ENCODE measurements at regions not wholly inside any gene's neighbourhood (a gene's known extent, or its start where the extent isn't known, plus 50 kb on each side); places are given as distances from the start of the nearest gene placed in this dataset.

GRCh38 chr18:8493141-8493540 lies 116.1 kb upstream of the RAB12 start:
- no peak for DNase-seq (ENCODE audit: low read depth)
- TF ChIP-seq, protein P1, sequence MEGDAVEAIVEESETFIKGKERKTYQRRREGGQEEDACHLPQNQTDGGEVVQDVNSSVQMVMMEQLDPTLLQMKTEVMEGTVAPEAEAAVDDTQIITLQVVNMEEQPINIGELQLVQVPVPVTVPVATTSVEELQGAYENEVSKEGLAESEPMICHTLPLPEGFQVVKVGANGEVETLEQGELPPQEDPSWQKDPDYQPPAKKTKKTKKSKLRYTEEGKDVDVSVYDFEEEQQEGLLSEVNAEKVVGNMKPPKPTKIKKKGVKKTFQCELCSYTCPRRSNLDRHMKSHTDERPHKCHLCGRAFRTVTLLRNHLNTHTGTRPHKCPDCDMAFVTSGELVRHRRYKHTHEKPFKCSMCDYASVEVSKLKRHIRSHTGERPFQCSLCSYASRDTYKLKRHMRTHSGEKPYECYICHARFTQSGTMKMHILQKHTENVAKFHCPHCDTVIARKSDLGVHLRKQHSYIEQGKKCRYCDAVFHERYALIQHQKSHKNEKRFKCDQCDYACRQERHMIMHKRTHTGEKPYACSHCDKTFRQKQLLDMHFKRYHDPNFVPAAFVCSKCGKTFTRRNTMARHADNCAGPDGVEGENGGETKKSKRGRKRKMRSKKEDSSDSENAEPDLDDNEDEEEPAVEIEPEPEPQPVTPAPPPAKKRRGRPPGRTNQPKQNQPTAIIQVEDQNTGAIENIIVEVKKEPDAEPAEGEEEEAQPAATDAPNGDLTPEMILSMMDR (IDR thresholded peaks at IDR 0.05; ENCODE audit: low read depth, low read length): no peak
- TF ChIP-seq MYC (IDR thresholded peaks at IDR 0.05; ENCODE audit: low read depth, low read length) (no peak), POLR2A (IDR thresholded peaks at IDR 0.05; ENCODE audit: extremely low read depth, insufficient read length) (no peak)
- TF ChIP-seq, protein P2, sequence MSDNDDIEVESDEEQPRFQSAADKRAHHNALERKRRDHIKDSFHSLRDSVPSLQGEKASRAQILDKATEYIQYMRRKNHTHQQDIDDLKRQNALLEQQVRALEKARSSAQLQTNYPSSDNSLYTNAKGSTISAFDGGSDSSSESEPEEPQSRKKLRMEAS (IDR thresholded peaks at IDR 0.05; ENCODE audit: low read depth, low read length): no peak
- H3K4me3 ChIP-seq (ENCODE audit: low read depth, low read length): no peak overlapping the region

GRCh38 chr18:8496186-8496585 lies 113.1 kb upstream of the RAB12 start:
- H3K4me3 ChIP-seq (ENCODE audit: low read depth, low read length): no peak overlapping the region
- DNase-seq (ENCODE audit: low read depth): no peak
- TF ChIP-seq, protein P1 (IDR thresholded peaks at IDR 0.05; ENCODE audit: low read depth, low read length): no peak
- TF ChIP-seq, protein P2 (IDR thresholded peaks at IDR 0.05; ENCODE audit: low read depth, low read length): no peak
- no peak for TF ChIP-seq MYC (IDR thresholded peaks at IDR 0.05; ENCODE audit: low read depth, low read length)
- TF ChIP-seq POLR2A (IDR thresholded peaks at IDR 0.05; ENCODE audit: extremely low read depth, insufficient read length): no peak

GRCh38 chr18:8498905-8499304 lies 110.3 kb upstream of the RAB12 start:
- no peak for DNase-seq (ENCODE audit: low read depth)
- no peak overlapping the region for H3K4me3 ChIP-seq (ENCODE audit: low read depth, low read length)
- TF ChIP-seq, protein P2 (IDR thresholded peaks at IDR 0.05; ENCODE audit: low read depth, low read length): no peak
- TF ChIP-seq, protein P1 (IDR thresholded peaks at IDR 0.05; ENCODE audit: low read depth, low read length): no peak
- TF ChIP-seq POLR2A (IDR thresholded peaks at IDR 0.05; ENCODE audit: extremely low read depth, insufficient read length): no peak
- no peak for TF ChIP-seq MYC (IDR thresholded peaks at IDR 0.05; ENCODE audit: low read depth, low read length)

DNA sequence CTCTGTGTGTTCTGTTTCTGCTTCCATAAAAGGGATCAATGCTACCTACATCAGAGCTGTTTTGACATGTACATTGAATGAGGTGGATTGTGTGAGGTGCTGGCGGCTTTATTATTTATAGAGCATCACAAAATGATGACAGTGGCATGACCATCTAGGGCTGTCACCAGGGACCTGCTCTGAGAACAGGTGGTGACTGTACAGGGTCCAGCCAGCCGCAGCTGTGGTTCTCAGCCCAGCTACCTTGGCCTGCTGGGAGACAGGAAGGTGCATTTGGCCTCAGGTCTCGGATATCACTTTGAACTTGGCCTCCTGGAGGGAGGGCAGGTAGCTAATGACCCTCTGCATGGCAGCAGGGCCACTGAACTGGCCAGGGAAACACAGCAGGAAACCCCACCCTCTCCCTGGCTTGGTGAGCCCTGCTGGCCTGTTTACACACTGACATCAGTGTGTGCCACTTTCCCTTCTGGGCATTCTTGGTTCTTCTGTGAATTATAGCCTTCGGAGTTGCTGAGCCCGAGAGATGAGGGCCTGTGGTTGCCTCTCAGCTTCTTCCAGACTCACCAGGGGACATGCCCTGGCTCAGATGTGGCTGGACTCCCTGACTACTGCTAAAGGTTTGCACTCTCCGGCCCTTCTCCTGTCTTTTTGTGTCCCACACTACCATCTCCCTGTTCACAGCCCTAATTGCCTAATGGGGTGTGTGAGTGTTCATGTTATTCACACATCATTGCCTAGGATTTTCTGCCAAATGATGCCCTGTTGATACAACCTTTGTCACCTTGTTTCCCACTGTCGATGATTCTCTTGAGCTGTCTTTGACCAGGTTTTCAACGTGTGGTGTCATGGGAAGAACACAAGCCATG lies 109.2 kb upstream of the RAB12 start:
- TF ChIP-seq MYC (IDR thresholded peaks at IDR 0.05; ENCODE audit: low read depth, low read length): no peak
- TF ChIP-seq POLR2A (IDR thresholded peaks at IDR 0.05; ENCODE audit: extremely low read depth, insufficient read length): no peak
- TF ChIP-seq, protein P1 (IDR thresholded peaks at IDR 0.05; ENCODE audit: low read depth, low read length): no peak
- TF ChIP-seq, protein P2 (IDR thresholded peaks at IDR 0.05; ENCODE audit: low read depth, low read length): no peak
- H3K4me3 ChIP-seq (ENCODE audit: low read depth, low read length): no peak overlapping the region
- DNase-seq (ENCODE audit: low read depth): no peak

DNA sequence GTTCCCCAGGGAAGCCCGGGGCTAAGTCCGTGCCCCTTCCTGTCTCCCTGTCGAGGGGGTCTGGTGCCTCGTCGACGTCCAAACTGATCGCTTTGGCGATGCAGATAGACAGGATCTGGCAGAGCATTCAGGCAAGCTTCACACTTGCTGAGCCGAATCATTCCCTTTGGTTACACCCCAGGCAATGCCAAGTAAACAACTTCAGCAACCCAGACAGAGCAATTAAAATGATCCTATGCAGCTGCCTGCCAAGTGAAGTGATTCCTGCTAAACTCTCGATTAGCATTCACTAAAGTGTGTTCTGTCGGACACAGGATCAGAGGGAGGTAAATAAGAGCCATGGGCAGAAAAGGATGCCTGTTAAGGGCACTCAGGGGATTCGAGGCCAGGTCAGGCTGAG lies 108.2 kb upstream of the RAB12 start:
- no peak for DNase-seq (ENCODE audit: low read depth)
- H3K4me3 ChIP-seq (ENCODE audit: low read depth, low read length): no peak overlapping the region
- TF ChIP-seq, protein P2 (IDR thresholded peaks at IDR 0.05; ENCODE audit: low read depth, low read length): no peak
- TF ChIP-seq MYC (IDR thresholded peaks at IDR 0.05; ENCODE audit: low read depth, low read length) (no peak), POLR2A (IDR thresholded peaks at IDR 0.05; ENCODE audit: extremely low read depth, insufficient read length) (no peak)
- TF ChIP-seq, protein P1 (IDR thresholded peaks at IDR 0.05; ENCODE audit: low read depth, low read length): no peak
